Erythroblast (primary cell): ENCODE measurements at regions not wholly inside any gene's neighbourhood (a gene's known extent, or its start where the extent isn't known, plus 50 kb on each side); places are given as distances from the start of the nearest gene placed in this dataset.

Experiments
- GATA1 ChIP-seq: IDR thresholded peaks from 2 replicates; pipeline ENCODE4 v1.6.1; 2011; ENCODE audit warnings: low read depth, mild to moderate bottlenecking, control low read depth, low read length, moderate library complexity
- POLR2A ChIP-seq: IDR thresholded peaks from 2 replicates; pipeline ENCODE4 v1.6.1; 2011; ENCODE audit warnings: mild to moderate bottlenecking, low read length

GRCh38 chr9:78970375-78970774 is 601.4 kb upstream of the TLE4 start:
- TF ChIP-seq POLR2A (no peak), GATA1 (no peak)
